GM12875 (cell line): ENCODE measurements at regions not wholly inside any gene's neighbourhood (a gene's known extent, or its start where the extent isn't known, plus 50 kb on each side); places are given as distances from the start of the nearest gene placed in this dataset.

Source experiments
- H3K4me3 ChIP-seq: one replicate; pipeline ENCODE4 v1.5.1; 2011; ENCODE audit warnings: low read depth, low read length, control low read depth
- CTCF ChIP-seq: IDR thresholded peaks from 2 replicates; pipeline ENCODE4 v1.5.1; 2011; ENCODE audit warnings: low read depth, mild to moderate bottlenecking, control low read depth, inconsistent platforms, low read length, moderate library complexity, borderline replicate concordance; ENCODE audit not compliant: insufficient read depth

GRCh38 chr2:198383392-198383791 lies 579.0 kb downstream of the PLCL1 start:
- no peak overlapping the region for H3K4me3 ChIP-seq
- no peak for TF ChIP-seq CTCF

GRCh38 chr2:198382811-198383210 lies 578.4 kb downstream of the PLCL1 start:
- no peak for TF ChIP-seq CTCF
- no peak overlapping the region for H3K4me3 ChIP-seq

GRCh38 chr2:198376677-198377076 lies 572.3 kb downstream of the PLCL1 start:
- no peak overlapping the region for H3K4me3 ChIP-seq
- no peak for TF ChIP-seq CTCF

- no peak overlapping the region for H3K4me3 ChIP-seq
- TF ChIP-seq CTCF: no peak
Observed at GRCh38 chr2:198375083-198375410, 570.7 kb downstream of the PLCL1 start.

GRCh38 chr2:198374375-198375082 lies 570.1 kb downstream of the PLCL1 start:
- peak; percentile 75 for TF ChIP-seq CTCF
- H3K4me3 ChIP-seq: no peak overlapping the region

- no peak for TF ChIP-seq CTCF
- H3K4me3 ChIP-seq: no peak overlapping the region
Observed at GRCh38 chr2:198371921-198372543, 567.6 kb downstream of the PLCL1 start.

GRCh38 chr2:198371329-198371728 lies 566.9 kb downstream of the PLCL1 start:
- TF ChIP-seq CTCF: no peak
- H3K4me3 ChIP-seq: no peak overlapping the region
